Gastrocnemius medialis (tissue), 4 donors: ENCODE measurements at regions not wholly inside any gene's neighbourhood (a gene's known extent, or its start where the extent isn't known, plus 50 kb on each side); places are given as distances from the start of the nearest gene placed in this dataset.

Experiments
- ATAC-seq, 2 donors: fragments of 150-250 bp; one replicate each; pipeline ENCODE4 v1.9.1; 2016
- DNase-seq, 2 donors: peaks; one replicate each; pipeline ENCODE4 v3.0.0-alpha.2; 2019
- H3K27ac ChIP-seq, 4 donors: fragments of 200-600 bp; sonication (generic); 1 replicate in 1 of 4; 2 replicates in 3 of 4; pipeline ENCODE4 v1.5.1; 2016 to 2018; ENCODE audit warnings: mild to moderate bottlenecking in 2 of 4, moderate library complexity in 1 of 4
- H3K27me3 ChIP-seq, 3 donors: fragments of 200-600 bp; sonication (generic) in 2 of 3; 1 replicate in 1 of 3; 2 replicates in 2 of 3; pipeline versions ENCODE4 v1.5.1 to v1.6.0; 2016 to 2019; ENCODE audit warnings: mild to moderate bottlenecking in 1 of 3, moderate library complexity in 1 of 3
- H3K36me3 ChIP-seq, 2 donors: fragments of 200-600 bp; sonication (generic) in 1 of 2; one replicate each; pipeline ENCODE4 v1.5.1; 2017 to 2018
- H3K4me1 ChIP-seq, 2 donors: fragments of 200-600 bp; sonication (generic) in 1 of 2; one replicate each; pipeline ENCODE4 v1.5.1; 2016 to 2017; ENCODE audit warnings: mild to moderate bottlenecking in 2 of 2
- H3K4me3 ChIP-seq, 4 donors: fragments of 200-600 bp; sonication (generic) in 3 of 4; 1 replicate in 1 of 4; 2 replicates in 3 of 4; pipeline ENCODE4 v1.5.1; 2016 to 2019; ENCODE audit warnings: mild to moderate bottlenecking in 2 of 4
- H3K9me3 ChIP-seq, 3 donors: fragments of 200-600 bp; sonication (generic) in 2 of 3; 1 replicate in 1 of 3; 2 replicates in 2 of 3; pipeline ENCODE4 v1.5.1; 2016 to 2019
- POLR2A ChIP-seq, 2 donors: fragments of 450-650 bp; IDR thresholded peaks; one replicate each; pipeline ENCODE4 v1.6.1; 2017; ENCODE audit warnings: antibody characterized with exemption in 2 of 2, mild to moderate bottlenecking in 2 of 2, moderate library complexity in 2 of 2
- in situ Hi-C, 4 donors: fragments of 200-750 bp; cut with MboI; loops; one replicate each; pipeline versions ENCODE4 v1.15.0 to v1.8.0; 2017; ENCODE audit warnings: low sequenced_read_pairs in 4 of 4
- intact Hi-C: fragments of 100-400 bp; cut with DNase I; formaldehyde crosslinking; loops from one replicate; pipeline ENCODE4 v1.15.1; 2023; ENCODE audit warnings: low total_unique reads
- TF ChIP-seq, protein P1 (sequence below), 5 experiments: fragments of 450-650 bp in 3 of 5; fragments of 200-600 bp in 2 of 5; sonication (generic) in 2 of 5; IDR thresholded peaks in 4 of 5; conservative IDR thresholded peaks in 1 of 5; 1 replicate in 4 of 5; 2 replicates in 1 of 5; pipeline ENCODE4 v1.5.1; 2016 to 2019; ENCODE audit warnings: antibody characterized with exemption in 5 of 5, mild to moderate bottlenecking in 3 of 5, moderate library complexity in 3 of 5

DNA sequence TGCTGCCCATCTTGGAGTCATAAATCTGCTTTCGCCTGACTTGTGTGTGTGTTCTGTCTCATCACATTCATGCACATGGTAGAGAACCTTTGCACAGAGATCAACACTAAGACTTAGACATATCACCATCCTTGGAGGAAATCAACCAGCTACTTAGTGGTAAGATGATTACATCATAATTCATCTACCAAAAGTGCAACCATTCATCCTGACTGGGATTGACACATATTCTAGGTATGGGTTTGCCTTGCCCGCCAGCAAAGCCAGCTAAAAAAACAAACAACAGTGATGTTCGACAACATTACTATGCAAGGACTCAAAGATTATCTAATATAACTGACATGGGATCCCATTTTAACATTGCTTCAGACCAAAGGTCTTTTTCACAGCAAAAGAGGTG is 228.7 kb downstream of the NUAK1 start:
- no peak for TF ChIP-seq POLR2A (IDR thresholded peaks at IDR 0.05)
- TF ChIP-seq, protein P1, sequence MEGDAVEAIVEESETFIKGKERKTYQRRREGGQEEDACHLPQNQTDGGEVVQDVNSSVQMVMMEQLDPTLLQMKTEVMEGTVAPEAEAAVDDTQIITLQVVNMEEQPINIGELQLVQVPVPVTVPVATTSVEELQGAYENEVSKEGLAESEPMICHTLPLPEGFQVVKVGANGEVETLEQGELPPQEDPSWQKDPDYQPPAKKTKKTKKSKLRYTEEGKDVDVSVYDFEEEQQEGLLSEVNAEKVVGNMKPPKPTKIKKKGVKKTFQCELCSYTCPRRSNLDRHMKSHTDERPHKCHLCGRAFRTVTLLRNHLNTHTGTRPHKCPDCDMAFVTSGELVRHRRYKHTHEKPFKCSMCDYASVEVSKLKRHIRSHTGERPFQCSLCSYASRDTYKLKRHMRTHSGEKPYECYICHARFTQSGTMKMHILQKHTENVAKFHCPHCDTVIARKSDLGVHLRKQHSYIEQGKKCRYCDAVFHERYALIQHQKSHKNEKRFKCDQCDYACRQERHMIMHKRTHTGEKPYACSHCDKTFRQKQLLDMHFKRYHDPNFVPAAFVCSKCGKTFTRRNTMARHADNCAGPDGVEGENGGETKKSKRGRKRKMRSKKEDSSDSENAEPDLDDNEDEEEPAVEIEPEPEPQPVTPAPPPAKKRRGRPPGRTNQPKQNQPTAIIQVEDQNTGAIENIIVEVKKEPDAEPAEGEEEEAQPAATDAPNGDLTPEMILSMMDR (IDR thresholded peaks at IDR 0.05 in 4 of 5, conservative IDR thresholded peaks at IDR 0.05 in 1 of 5) = no peak
- no peak for ATAC-seq
- Histone ChIP-seq H3K27ac (no peak overlapping the region), H3K4me3 (no peak overlapping the region), H3K9me3 (no peaks in the 10 kb centered on the region), H3K4me1 (no peaks in the 10 kb centered on the region), H3K27me3 (no peaks in the 10 kb centered on the region), H3K36me3 (no peaks in the 10 kb centered on the region)
- intact Hi-C loops = no loop called here
- in situ Hi-C loops = no loop called here
- no peak for DNase-seq

GRCh38 chr12:105911966-105912365 is 226.8 kb downstream of the NUAK1 start:
- no peaks in the 10 kb centered on the region for H3K36me3 ChIP-seq
- H3K4me1 ChIP-seq = no peaks in the 10 kb centered on the region
- no peaks in the 10 kb centered on the region for H3K27me3 ChIP-seq
- intact Hi-C loops (no loop called here), in situ Hi-C loops (no loop called here)
- TF ChIP-seq, protein P1 (IDR thresholded peaks at IDR 0.05 in 4 of 5, conservative IDR thresholded peaks at IDR 0.05 in 1 of 5) = no peak
- TF ChIP-seq POLR2A (IDR thresholded peaks at IDR 0.05) = no peak
- no peak for DNase-seq
- H3K27ac ChIP-seq = no peak overlapping the region
- H3K9me3 ChIP-seq = no peaks in the 10 kb centered on the region
- no peak overlapping the region for H3K4me3 ChIP-seq
- ATAC-seq = no peak

GRCh38 chr12:105912882-105913678 is 225.7 kb downstream of the NUAK1 start:
- DNase-seq = no peak
- no peaks in the 10 kb centered on the region for H3K27me3 ChIP-seq
- H3K9me3 ChIP-seq = no peaks in the 10 kb centered on the region
- no peak overlapping the region for H3K27ac ChIP-seq
- intact Hi-C loops (no loop called here), in situ Hi-C loops (no loop called here)
- no peaks in the 10 kb centered on the region for H3K36me3 ChIP-seq
- TF ChIP-seq, protein P1 (IDR thresholded peaks at IDR 0.05 in 4 of 5, conservative IDR thresholded peaks at IDR 0.05 in 1 of 5) = no peak
- no peak for TF ChIP-seq POLR2A (IDR thresholded peaks at IDR 0.05)
- no peaks in the 10 kb centered on the region for H3K4me1 ChIP-seq
- no peak for ATAC-seq
- no peak overlapping the region for H3K4me3 ChIP-seq

- Histone ChIP-seq H3K4me1 (peaks cover 1 to 9% of the 10 kb centered on the region in 2 donors), H3K4me3 (no peak overlapping the region), H3K27me3 (no peaks in the 10 kb centered on the region), H3K27ac (no peak overlapping the region), H3K36me3 (no peaks in the 10 kb centered on the region), H3K9me3 (no peaks in the 10 kb centered on the region)
- intact Hi-C loops (no loop called here), in situ Hi-C loops (no loop called here)
- no peak for ATAC-seq
- DNase-seq = no peak
- TF ChIP-seq POLR2A (IDR thresholded peaks at IDR 0.05) = no peak
- TF ChIP-seq, protein P1 (IDR thresholded peaks at IDR 0.05 in 4 of 5, conservative IDR thresholded peaks at IDR 0.05 in 1 of 5) = no peak
Measured at GRCh38 chr12:105915997-105916759, 222.6 kb downstream of the NUAK1 start.
